HG03460 (cell line): ENCODE measurements at regions not wholly inside any gene's neighbourhood (a gene's known extent, or its start where the extent isn't known, plus 50 kb on each side); places are given as distances from the start of the nearest gene placed in this dataset.
"Not testable (repeated sequence)": the region's sequence is repeated elsewhere in the genome, so short reads cannot be mapped to it uniquely, and the experiment has no call there.

Experiments used
- ATAC-seq: cut with Tn5 transposase; IDR thresholded peaks from one replicate; pipeline ENCODE4 v1.9.1; 2021; ENCODE audit not compliant: unreplicated experiment

DNA sequence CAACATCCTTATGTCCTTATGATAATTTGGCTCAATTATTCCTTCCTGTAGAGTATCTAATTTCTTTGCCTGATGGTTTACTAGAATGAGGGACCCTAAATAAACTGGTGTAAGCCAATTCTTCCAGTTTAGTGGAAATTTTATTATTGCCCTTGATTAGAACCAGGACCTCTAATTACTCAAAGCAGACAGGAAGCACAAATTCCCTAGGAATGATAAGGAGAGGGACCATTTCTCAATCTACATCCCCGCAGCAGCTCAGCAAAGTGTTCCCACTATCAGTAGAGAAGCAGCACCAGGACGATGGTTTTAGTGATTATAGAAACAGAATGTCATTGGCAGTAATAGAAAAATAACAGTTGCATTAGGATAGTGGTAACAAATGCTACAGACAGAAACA is 97.1 kb downstream of the PLPPR4 start:
- no peak for ATAC-seq

DNA sequence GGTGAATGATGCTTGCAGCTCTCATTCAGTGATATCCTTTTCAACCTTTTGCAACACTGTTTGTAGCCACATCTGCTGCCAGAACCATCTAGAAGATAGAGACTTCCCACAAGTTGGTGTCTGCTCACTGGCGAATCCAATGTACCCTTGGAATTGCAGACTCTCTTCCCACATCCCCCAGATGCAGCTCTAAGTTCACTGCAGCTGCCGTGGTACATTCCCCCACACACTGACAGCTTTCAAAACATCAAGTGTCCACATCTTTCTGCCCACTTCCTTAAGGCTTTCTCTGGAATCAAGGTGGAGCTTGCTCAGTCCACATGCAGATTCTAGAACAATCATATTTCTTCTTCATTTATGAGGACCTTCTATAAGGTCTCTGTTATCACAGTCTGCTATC is 99.2 kb downstream of the PLPPR4 start:
- no peak for ATAC-seq

DNA sequence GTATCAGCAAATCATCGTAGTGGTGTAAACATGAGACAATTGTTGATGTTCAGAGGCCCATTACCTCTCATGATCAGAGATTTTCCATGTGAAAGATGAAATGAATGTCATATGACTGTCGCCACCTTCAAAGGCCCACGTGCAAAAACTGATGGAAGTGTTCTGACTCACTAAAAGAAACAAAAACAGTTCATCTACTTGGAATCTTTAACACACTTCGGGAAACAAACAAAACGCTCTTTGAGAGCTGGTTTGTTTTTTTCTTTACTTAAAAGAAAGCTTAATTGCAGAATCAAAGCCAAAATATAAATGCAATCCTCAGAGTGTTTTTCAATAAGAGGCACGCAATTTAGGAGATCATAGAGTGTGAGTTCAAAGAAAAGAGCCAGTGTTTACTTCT is 100.8 kb downstream of the PLPPR4 start:
- no peak for ATAC-seq

DNA sequence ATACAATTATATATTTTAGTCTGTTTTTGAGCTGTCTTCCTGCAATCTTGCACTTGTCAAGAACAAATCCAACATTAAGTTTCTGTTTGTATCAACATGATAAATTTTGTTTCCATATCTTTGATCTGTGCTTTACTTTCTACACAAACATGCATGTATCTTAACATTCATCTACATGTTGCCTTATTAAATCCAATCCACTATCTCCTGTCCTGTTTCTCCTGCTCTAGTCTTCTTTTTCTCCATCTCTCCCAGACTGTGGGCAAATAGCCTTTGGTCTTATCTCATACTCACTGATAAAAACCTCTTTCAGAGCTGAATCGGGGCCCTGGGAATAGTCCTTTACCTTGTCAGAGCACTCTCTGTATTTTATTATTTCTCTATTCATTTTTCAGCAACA is 101.3 kb downstream of the PLPPR4 start:
- no peak for ATAC-seq

DNA sequence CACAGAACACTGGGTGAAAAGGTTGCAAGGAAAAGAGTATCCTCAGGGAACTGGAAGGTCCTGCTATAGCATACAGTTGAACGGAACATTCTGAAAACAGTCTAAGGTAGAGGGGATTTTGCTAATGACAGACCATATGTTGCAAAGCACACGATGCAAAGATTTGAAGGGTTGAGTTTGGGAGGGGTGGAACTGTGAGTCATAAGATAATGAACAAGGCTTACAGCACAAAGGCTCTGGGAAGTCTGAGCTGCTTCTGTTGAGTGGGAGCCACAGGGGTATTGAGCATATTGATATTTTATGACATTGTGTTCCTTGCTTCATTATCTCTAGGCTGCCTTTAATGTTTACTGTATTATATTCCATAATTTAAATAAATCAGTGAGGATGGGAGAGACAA is 104.9 kb downstream of the PLPPR4 start:
- no peak for ATAC-seq

DNA sequence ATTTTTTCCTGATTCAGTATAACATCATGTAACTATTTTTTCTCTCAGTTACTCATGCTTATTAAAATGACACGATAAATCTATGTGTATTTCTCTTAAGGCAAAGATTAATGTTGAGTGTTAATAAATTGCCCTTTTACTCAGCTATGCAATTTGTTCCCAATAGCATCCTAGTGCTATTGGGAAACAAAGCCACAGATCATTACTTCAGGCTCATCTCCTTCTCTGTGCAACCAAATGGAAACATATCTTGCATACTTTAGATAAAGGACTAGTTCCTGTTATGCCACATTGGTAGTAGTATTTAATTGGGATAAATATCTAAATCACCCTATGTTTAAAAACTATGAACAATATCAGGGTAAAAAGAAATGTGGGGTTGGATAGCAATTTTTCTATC is 106.2 kb downstream of the PLPPR4 start:
- no peak for ATAC-seq

DNA sequence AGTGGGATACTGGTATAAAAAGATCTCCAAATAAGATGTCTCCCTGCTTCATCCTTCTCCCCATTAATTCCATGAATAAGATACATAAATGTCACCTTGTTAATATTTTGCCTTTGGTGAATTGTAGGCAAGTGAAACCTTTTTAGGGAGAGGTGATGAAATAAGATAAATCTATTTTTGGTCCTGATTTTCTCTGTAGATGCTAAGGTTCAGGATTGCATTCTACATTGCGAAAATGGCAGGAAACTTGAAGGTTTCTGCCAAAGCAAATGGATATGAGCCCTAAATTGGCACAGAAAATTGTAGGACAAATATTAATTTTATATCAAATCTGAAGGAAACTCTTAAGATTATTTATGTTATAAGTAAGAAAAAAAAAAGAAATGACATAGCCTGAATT is 107.1 kb downstream of the PLPPR4 start:
- ATAC-seq: no peak

DNA sequence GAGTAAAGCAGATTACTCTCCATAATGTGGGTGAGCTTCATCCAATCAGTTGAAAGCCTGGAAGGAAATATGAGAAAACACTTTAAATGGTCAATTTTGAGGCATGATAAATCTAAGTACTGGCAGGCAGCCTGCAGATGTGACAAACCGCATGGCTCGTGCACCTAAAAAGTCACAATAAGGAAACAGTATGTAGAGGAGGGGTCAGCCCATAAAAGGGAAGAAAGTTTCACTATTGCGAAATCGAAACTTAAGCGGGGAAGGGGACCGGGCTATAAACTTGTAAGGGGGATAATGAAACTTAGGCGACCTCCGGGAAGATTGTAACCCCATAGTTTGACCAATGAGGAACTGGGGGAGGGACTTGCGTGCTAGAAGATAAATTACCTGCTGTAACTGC is 109.8 kb downstream of the PLPPR4 start:
- no peak for ATAC-seq

DNA sequence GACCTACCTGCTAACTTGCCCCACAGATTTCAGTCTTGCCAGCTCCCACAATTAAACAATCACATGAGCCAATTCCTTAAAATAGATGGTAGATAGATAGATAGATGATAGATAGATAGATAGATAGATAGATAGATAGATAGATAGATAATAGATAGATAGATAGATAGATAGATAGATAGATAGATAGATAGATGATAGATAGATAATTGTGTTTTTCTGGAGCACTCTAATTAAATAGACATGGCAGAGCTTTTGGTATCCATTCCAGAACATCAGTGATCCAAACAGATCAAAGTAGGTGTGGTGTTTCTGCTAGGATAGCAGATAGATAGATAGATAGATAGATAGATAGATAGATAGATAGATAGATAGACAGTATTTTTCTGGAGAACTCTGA is 110.4 kb downstream of the PLPPR4 start:
- not testable (repeated sequence) for ATAC-seq

DNA sequence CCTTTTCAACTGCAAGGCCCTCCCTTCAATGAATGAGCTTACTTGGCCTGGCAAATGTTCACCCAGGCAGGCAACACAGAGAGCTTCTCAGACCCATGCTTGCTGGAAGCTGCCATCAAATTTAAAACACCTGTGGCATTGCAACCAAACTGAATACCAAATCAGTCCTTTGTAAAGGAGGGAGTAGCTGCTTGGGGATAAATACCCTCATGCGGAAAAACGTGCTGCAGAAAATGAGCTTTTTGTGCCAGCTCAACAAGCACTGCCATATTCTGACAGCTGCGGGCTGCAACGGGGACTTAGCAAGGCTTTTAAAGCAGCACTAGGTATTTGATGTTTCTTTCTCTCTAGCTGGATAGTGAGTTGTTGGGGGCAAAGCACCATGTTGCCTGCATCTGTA is 119.7 kb downstream of the PLPPR4 start:
- ATAC-seq: no peak

DNA sequence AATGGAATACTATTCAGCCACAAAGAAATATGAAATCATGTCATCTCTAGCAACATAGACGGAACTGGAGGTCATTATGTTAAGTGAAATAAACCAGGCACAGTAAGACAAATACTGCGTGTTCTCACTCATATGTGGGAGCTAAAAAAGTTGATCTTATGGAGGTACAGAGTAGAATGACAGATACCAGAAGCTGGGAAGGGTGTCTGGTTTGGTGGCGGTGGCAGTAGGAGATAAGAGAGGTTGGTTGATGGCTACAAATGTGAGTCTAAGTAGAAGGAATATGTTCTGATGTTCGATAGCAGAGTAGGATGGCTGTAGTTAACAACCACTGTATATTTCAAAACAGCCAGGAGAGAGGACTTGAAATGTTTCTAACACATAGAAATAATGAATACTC is 121.6 kb downstream of the PLPPR4 start:
- ATAC-seq: no peak

DNA sequence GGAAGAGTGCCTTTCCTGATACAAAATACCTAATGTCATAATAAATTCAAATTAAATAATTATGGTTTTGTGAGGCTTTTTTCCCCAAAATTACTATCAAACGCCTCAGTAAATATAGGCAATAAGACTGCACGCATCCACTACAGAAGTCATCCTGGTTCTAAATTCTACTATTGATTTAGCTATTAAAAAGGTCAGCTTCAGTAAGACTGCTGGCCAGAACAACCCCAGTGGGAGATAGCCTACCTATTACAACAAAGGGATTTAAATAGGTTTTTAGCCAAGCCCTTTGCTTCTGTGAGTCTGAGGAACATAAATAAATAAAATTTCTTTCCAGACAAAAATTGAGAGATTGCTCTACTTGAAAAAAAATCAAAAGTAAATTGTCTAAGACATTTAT is 132.1 kb downstream of the PLPPR4 start:
- no peak for ATAC-seq

DNA sequence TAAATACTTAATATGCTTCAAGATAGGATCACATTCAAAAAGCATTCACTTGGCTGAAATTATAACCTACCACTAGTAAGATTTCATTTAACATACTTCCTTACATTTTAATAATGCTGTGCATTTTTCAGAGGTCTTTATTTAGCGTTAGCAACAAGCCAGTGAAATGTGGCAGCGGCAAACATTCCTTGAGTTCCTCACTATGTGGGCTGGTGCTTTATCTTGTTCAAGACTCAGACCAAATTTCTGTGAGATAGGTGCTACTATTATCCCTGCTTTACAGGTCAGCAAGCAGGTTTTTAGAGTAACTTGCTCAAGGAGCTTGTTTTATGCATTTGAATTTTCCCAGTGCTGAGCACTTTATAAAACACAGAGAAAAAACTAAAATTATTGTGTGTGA is 132.7 kb downstream of the PLPPR4 start:
- ATAC-seq: no peak

DNA sequence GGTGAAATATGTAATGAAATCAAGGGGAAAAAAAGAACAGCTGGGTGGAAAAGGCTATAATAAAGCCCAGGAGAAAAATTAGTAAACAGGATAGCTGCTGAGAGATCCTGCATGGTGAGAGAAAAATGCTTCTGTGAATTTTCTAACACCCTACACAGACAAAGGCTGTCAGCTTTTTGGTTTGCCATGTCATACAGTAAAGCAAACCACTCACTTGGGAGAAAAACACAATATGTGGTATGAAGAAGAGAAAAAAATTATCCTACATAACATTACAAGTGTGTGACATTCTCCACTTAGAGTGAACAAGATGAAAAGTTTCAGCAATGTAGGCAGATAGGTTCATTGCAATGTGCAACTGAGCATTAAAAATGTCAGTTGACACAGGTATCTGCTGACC is 133.6 kb downstream of the PLPPR4 start:
- no peak for ATAC-seq

DNA sequence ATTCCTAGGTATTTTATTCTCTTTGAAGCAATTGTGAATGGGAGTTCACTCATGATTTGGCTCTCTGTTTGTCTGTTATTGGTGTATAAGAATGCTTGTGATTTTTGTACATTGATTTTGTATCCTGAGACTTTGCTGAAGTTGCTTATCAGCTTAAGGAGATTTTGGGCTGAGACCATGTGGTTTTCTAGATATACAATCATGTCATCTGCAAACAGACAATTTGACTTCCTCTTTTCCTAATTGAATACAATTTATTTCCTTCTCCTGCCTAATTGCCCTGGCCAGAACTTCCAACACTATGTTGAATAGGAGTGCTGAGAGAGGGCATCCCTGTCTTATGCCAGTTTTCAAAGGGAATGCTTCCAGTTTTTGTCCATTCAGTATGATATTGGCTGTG is 137.3 kb downstream of the PLPPR4 start:
- ATAC-seq: not testable (repeated sequence)

DNA sequence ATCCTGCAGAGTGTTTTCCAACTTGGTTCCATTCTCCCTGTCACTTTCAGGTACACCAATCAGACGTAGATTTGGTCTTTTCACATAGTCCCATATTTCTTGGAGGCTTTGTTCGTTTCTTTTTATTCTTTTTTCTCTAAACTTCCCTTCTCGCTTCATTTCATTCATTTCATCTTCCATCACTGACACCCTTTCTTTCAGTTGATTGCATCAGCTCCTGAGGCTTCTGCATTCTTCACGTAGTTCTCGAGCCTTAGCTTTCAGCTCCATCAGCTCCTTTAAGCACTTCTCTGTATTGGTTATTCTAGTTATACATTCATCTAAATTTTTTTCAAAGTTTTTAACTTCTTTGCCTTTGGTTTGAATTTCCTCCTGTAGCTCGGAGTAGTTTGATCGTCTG is 140.1 kb downstream of the PLPPR4 start:
- ATAC-seq: not testable (repeated sequence)

DNA sequence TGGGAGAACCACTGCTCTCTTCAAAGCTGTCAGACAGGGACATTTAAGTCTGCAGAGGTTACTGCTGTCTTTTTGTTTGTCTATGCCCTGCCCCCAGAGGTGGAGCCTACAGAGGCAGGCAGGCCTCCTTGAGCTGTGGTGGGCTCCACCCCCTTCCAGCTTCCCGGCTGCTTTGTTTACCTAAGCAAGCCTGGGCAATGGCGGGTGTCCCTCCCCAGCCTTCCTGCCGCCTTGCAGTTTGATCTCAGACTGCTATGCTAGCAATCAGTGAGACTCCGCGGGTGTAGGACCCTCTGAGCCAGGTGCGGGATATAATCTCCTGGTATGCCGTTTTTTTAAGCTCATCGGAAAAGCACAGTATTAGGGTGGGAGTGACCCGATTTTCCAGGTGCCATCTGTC is 141.0 kb downstream of the PLPPR4 start:
- ATAC-seq: not testable (repeated sequence)

DNA sequence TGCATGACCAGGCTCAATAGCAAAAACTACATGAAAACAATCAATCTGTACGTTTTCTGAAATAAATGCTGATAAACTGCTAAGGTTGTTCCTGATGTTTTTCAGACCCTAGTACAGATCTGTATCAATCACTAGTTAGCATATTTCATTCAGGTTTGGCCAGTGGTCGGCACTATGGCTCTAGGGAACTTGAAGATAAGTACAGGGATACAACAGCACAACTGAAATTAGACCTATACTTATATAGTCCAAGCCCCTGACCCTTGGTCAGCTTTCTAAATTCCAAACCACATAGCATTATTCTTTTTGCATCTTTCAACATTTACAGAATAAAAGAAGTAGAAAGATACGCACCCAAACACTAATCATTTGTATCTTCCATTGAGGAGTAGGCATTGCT is 142.7 kb downstream of the PLPPR4 start:
- ATAC-seq: no peak

DNA sequence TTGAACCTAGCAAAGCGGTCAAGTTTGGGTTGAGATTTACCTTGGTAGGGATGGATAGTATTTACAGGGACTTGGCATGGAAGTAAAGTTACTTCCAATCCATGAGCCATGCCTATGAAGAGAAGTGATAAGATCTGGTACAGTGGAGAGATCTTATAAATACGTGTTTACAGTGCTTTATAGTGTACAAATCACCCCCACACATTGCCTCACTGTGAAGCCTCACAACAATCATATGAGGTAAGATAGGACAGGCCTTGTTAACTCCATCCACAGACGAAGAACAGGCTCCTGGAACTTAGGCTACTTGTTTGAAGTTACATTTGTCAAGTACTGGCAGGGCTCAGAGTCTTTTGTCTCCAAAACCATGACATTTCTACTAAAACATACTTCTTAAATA is 159.8 kb downstream of the PLPPR4 start:
- ATAC-seq: no peak

DNA sequence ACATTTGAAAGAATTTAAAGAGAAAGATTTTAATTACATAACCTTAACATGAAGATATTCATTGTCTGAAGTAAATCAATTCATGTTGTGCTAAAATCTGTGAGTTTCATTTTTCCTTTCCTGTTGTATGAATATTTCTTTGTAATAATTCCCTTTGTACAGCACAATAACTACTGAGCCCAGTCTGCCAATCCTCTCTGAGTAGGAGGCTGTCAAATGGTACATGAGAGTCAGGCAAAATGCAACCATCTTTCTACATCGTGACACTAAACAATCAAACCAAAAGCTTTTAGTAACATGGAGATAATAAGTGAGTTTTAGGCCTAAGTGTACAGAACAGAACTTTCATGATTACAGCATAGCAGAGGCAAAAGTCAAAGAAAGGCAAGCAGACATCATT is 165.5 kb downstream of the PLPPR4 start:
- ATAC-seq: no peak

DNA sequence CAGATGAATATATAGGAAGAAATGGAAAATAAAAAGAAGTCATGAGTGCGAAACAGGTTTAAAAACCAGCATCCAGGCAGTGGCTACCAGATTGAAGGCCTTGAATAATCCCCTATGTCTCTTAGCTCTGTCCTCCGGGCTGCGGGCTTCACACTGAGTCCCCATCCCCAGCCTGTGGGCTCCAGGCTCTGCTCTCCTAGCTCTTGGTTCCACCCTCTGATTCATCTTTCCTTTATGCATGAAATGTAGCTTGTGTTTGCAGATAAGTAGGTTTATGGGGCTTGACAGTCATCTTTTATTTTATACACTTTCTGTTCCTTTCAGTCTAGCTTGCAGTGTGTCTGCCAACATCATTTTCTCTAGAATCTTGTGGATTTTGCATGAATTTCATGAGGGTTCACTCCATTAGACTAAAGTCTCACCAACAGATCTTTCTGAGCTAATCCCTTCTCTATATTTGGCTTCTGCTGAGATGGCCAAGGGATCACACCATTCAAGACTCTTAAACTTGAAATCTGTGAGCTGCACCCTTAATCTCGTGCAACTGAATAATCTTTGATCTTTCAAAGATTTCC is 174.5 kb downstream of the PLPPR4 start:
- no peak for ATAC-seq

DNA sequence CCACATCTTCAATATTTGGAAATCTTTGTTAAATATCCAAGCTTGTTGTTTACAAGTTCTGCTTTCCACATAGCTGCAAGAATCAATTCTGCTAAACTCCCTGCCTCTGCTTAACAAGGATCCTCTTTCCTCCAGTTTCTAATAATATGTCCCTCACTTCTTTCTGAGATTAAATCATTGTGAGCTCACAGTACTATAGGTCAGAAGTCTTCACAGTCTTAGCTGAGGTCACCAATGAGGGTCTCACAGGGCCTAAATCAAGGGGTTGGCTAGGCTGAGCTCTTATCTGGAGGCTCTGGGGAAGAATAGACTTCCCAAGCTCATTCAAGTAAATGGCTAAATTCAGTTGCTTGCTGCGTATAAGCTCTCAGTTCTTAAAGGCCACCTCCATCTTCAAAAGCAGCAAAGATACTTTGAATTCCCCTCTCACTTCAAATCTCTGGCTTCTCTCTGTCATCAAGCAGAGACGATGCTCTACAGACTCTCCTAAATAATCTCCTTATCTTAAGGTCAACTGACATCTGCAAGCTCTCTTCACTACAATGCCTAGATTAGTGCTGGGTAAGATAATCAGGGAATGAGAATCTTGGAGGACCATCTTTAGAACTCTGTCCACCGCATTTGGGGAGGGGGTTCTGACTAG is 175.3 kb downstream of the PLPPR4 start:
- ATAC-seq: no peak
